ENCODE measurements at regions not wholly inside any gene's neighbourhood (a gene's known extent, or its start where the extent isn't known, plus 50 kb on each side); places are given as distances from the start of the nearest gene placed in this dataset.

GRCh38 chr15:61750271-61751084 lies 309.8 kb downstream of the VPS13C start:
- TF ChIP-seq, protein P1, sequence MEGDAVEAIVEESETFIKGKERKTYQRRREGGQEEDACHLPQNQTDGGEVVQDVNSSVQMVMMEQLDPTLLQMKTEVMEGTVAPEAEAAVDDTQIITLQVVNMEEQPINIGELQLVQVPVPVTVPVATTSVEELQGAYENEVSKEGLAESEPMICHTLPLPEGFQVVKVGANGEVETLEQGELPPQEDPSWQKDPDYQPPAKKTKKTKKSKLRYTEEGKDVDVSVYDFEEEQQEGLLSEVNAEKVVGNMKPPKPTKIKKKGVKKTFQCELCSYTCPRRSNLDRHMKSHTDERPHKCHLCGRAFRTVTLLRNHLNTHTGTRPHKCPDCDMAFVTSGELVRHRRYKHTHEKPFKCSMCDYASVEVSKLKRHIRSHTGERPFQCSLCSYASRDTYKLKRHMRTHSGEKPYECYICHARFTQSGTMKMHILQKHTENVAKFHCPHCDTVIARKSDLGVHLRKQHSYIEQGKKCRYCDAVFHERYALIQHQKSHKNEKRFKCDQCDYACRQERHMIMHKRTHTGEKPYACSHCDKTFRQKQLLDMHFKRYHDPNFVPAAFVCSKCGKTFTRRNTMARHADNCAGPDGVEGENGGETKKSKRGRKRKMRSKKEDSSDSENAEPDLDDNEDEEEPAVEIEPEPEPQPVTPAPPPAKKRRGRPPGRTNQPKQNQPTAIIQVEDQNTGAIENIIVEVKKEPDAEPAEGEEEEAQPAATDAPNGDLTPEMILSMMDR (IDR thresholded peaks at IDR 0.05; ENCODE audit: low read depth, low read length): no peak
- DNase-seq: peak; percentile 25
- H3K27me3 ChIP-seq: no peaks in the 10 kb centered on the region
- no peaks in the 10 kb centered on the region for H3K4me1 ChIP-seq
- H3K9me3 ChIP-seq: no peaks in the 10 kb centered on the region
- no peaks in the 10 kb centered on the region for H3K36me3 ChIP-seq
- H3K4me3 ChIP-seq (ENCODE audit: low read depth, low read length): no peak overlapping the region

DNA sequence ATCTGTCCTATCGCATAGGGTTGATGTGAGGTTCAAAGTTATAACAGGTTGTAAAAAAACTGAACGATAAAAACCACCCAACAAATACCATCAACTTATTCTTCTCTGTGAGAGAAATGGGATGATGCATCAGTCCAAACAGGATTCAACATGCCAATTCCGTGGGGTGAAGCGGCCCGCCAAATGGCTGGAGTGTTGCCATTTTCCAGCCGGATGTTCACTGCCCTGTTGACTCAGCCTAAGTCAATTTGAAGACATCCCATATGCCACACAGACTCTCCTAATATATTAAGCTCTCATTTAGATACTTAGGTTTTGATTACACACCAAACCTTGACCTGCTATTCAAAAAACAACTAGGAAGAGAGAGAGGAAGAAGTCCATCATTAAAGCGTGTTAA lies 311.1 kb downstream of the VPS13C start:
- Histone ChIP-seq H3K27me3 (no peaks in the 10 kb centered on the region), H3K4me3 (ENCODE audit: low read depth, low read length) (no peak overlapping the region), H3K4me1 (no peaks in the 10 kb centered on the region), H3K9me3 (no peaks in the 10 kb centered on the region), H3K36me3 (no peaks in the 10 kb centered on the region)
- TF ChIP-seq, protein P1 (IDR thresholded peaks at IDR 0.05; ENCODE audit: low read depth, low read length): no peak
- no peak for DNase-seq

DNA sequence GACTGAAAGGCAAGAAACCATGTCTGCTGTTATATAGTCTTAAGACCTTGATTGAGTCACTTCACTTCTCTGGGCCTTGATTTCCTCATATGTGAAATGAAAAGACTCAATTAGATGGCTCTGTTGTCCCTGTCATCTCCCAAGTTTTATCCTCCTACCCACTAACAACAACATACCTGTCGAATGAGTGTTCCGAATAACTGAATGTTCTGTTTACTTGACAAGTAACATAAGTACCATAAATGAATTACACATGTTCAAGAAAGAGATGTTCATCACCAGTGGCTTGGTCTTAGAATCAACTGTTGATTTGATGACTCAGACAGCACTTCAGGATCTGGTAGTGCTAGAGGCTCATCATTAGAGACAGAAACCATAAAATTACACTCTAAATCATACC lies 311.7 kb downstream of the VPS13C start:
- no peak for DNase-seq
- Histone ChIP-seq H3K4me1 (no peaks in the 10 kb centered on the region), H3K9me3 (no peaks in the 10 kb centered on the region), H3K4me3 (ENCODE audit: low read depth, low read length) (no peak overlapping the region), H3K27me3 (no peaks in the 10 kb centered on the region), H3K36me3 (no peaks in the 10 kb centered on the region)
- TF ChIP-seq, protein P1 (IDR thresholded peaks at IDR 0.05; ENCODE audit: low read depth, low read length): no peak

GRCh38 chr15:61746589-61746988 lies 313.7 kb downstream of the VPS13C start:
- DNase-seq: no peak
- Histone ChIP-seq H3K27me3 (no peaks in the 10 kb centered on the region), H3K4me3 (ENCODE audit: low read depth, low read length) (no peak overlapping the region), H3K4me1 (no peaks in the 10 kb centered on the region), H3K9me3 (no peaks in the 10 kb centered on the region), H3K36me3 (no peaks in the 10 kb centered on the region)
- TF ChIP-seq, protein P1 (IDR thresholded peaks at IDR 0.05; ENCODE audit: low read depth, low read length): no peak

DNA sequence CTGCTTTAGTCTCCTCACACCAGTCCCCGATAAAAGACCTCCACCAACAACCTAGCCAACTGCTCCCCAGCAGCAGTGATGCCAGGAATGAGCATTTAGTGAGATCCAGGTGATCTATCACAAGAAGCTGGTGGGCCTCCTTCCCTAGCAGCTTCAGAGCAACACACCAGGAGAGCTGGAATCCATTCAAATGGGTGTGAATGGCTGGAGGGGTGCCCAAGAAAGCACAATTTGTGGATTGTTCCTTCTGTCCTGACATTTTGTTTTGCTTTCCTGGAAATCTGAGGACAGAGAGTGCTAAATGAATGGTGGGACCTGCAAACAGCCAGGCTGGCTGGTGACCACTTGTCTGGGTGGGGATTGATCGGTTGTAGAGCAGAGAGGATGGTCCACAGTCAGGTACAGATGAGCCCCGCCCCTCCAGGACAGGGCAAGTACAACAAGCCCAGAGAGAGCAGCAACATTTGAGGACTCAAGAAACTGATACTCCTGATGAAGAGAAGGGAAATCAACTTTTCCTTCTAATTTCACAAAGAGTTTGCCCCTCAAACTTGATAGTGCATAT lies 316.8 kb downstream of the VPS13C start:
- H3K9me3 ChIP-seq: no peaks in the 10 kb centered on the region
- no peak overlapping the region for H3K4me3 ChIP-seq (ENCODE audit: low read depth, low read length)
- H3K36me3 ChIP-seq: no peaks in the 10 kb centered on the region
- no peak for DNase-seq
- H3K4me1 ChIP-seq: no peaks in the 10 kb centered on the region
- TF ChIP-seq, protein P1 (IDR thresholded peaks at IDR 0.05; ENCODE audit: low read depth, low read length): no peak
- H3K27me3 ChIP-seq: no peaks in the 10 kb centered on the region

DNA sequence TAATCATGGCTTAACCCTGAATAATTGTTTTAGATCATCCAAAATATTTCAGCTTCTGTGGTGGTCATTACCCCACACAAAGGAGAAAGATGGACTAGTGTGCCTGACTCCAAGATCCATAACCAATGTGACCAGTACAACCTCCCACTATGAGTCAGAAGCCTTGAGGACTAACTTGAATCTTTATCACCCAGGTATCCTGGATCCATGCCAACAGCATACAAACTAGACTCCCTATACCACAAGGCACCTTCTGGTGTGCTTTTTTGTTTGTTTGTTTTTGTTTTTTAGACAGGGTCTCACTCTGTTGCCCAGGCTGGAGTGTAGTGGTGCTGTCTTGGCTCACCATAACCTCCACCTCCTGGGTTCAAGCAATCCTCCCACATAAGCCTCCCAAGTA lies 317.7 kb downstream of the VPS13C start:
- Histone ChIP-seq H3K36me3 (no peaks in the 10 kb centered on the region), H3K4me3 (ENCODE audit: low read depth, low read length) (no peak overlapping the region), H3K9me3 (no peaks in the 10 kb centered on the region), H3K27me3 (no peaks in the 10 kb centered on the region), H3K4me1 (no peaks in the 10 kb centered on the region)
- DNase-seq: no peak
- TF ChIP-seq, protein P1 (IDR thresholded peaks at IDR 0.05; ENCODE audit: low read depth, low read length): no peak

Data from BE2C (cell line).